ELF-1 (cell line): ENCODE measurements at regions not wholly inside any gene's neighbourhood (a gene's known extent, or its start where the extent isn't known, plus 50 kb on each side); places are given as distances from the start of the nearest gene placed in this dataset.
"Not testable (repeated sequence)": the region's sequence is repeated elsewhere in the genome, so short reads cannot be mapped to it uniquely, and the experiment has no call there.

Experiments
- DNase-seq: peaks from one replicate; pipeline ENCODE4 v3.0.0-alpha.2; 2016; ENCODE audit warnings: low read depth, low spot score

DNA sequence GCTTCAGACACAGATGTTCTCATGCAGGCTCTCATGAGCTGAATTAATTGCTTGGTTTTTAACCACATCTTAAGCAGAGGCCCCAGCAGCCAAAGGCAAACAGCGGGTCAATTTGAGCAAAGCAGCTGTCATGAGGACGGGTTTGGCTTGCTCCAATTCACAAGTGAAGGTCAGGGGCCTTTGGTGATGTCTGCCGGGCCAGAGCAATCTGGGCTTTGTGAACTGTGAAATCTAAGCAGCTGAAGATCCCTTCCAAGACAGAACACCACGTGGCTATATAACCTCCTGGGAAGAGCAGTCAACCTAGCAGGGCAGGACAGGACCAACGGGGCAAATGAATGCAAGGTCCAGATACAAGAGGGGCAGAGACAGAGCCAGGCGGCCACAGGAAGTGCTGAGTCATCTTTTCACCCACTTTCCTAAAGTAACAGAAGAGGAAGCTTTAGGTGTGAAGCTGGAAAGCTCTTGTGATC, 187.3 kb upstream of the B3GAT1 start:
- no peak for DNase-seq

GRCh38 chr11:134598368-134598767, 186.3 kb upstream of the B3GAT1 start:
- no peak for DNase-seq

- DNase-seq, result no peak
These were observed 185.4 kb upstream of the B3GAT1 start for GRCh38 chr11:134597452-134597851.

DNA sequence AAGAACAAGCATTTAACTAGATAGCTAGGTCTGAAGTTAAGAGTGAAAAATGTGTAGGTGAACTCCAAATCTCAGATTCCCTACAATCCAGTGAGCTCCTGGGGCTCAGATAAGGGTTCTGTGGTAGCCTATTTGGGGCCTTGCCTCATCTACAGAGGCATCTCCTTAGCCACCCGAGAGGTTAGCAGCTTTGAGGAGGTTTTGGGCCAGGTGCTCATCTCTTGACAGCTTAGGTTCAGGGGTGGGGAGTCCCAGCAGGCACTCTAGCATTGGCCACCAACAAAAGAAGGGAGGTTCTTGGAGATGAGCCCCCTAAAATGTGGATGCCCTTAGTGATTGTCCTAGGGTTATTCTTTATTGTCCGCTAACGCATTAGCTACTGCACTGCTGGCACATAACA, 184.4 kb upstream of the B3GAT1 start:
- DNase-seq, result no peak

DNA sequence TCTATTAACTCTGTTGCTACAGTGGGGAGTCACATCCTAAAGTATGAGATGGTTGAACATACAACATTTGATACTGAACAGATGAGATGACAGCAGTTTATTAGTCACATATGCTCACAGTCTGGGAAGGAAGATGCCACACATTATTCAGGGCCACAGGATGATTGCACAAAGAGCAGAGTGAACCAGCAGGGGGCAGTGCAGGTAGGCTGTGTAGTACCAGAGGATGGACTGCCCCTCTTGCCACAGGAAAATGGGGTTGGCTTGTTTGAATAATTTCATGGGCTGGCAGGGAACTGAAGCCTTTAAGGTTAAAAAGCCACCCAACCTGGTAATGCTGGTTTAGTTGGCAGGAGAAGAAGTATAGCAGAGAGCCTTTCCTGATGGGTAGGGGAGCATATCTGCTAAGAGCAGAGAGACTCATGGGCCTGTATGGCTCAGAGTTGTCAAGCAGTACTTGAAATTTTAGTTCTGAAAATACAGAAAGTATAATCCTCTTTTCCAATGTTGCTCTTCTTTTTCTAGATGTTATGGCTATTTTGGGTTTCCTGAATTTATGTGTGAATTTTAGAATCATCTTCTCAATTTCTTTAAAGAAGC, 180.4 kb upstream of the B3GAT1 start:
- peak; percentile 56 for DNase-seq

DNA sequence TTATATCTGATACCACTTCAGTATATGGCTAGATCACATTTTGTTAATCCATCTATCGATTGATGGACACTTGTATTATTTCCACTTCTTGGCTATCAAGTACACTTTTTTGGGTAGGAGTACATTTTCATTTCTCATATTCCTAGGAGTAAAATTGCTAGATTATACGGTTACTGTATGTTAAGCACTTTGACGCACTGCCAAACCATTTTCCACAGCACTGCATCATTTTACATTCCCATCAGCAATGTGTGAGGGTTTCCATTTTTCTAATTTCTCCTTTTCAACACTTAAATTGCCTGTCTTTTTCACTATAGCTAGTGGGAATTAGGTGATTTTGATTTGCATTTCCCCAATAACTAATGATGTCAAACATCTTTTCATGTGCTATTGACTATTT, 179.3 kb upstream of the B3GAT1 start:
- no peak for DNase-seq

- no peak for DNase-seq
These were observed 177.1 kb upstream of the B3GAT1 start for GRCh38 chr11:134589129-134589528.

GRCh38 chr11:134588460-134589110, 176.5 kb upstream of the B3GAT1 start:
- not testable (repeated sequence) for DNase-seq

DNA sequence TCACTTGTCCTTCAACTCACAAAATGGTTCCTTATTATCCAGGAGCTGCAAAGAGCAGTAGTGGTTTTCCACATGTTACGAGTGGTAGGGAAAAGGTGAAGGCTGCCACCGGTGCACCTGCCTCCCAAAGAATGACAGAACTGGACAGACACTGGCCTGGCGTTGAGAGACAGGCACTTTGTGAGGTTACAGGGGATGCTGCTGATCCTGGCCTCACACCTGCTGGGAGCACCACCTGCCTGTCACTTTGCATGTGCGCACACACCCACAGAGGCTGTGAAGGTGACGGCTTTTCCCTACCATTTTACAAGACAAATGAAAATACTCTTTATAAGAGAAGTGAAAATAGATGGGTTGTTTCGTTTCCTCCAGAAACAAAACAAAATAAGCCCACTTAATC, 175.3 kb upstream of the B3GAT1 start:
- no peak for DNase-seq

DNA sequence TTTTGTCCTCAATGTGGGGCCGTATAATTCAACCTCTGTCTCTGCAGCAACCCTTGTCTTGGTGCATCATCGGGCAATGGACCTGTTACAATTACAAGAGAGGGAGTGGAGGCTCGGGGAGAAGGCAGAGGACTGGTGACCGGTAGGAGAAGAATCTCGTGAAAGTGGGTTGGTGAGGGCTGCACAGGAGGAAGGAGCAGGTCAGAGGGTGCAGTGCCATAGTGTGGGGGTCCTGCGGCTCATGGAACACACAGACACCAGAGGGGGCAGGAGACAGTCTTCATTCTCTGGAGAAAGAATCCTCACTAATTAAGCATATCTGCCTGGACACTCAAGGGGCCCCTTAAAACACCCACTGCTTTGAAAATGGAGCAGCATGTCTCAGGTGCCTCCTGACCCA, 174.7 kb upstream of the B3GAT1 start:
- DNase-seq, result no peak

DNA sequence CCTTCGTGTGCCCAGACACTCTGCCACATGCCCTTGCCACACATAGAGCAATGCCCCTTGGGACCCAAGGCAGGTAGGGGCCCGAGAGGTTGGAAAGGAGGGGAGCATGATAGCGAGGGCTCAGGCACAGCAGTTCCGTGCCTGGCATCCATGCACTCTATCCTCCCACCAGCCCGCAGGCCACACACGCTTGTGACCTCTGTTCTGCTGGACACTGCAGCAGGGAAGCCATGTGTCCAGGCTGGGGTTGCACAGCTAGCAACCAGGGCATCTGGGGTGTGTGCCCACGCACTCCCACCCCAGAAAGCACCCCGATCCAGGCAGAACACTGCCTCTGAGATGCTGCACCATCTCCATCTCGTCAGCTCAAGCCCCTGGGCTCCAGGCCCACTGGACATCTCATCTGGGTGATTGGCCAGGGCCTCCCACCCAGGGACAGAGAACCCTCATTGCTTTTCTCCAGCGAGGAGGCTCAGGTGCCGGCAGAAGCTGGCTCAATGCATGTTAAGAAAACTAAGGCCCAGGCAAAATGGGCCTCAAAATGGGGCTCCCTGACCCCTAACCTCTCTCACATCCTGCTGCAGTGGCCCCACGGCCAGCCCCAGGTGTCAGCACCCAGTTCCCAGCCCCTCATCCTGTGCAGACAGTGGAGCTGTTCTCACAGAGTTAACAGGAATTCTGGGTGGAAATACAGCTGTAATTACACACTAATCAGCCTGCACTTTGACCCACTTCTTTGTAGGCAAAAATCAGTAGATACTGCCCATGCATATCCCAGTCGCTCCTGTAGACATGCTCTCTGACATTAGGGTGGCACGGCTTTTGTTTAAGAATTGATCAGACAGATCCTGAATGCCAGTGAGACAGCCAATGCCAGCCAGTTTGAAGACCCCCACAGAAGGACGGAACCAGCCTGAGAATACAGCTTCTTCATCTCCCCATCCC, 173.9 kb upstream of the B3GAT1 start:
- no peak for DNase-seq

DNA sequence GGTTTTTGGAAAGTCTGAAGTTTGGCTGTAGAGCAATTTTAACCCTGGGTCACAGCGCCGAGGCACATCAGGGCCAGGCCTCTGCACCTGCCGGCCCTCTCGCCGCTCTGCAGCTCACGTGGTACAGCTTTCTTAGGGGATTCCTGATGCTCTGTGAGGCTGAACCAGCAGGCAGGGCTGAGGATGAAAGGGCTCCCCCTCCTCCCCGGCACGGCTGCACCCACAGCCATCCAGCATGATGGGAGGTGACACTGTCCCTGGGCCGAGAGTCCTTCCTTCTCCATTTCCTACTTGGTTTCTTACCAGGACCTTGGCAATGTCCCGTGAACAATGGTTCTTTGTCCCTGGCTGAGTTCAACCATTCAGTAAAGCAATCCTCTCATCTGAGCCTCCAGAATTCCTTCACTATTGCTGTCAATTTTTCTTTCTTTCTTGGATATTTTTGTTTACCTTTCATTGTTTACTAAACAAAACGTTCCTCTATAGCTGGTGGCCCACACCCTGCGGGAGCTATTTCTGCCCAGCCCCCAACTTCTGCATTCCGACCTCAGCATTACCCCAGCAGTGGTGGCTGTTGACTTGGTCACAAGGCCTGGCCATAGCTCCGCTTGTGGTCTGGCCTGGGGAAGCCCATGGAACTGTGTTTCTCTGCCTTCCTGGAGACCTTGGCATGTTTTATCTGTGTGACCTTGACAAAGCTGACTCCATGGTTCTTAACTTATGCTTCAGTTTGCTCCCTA, 172.8 kb upstream of the B3GAT1 start:
- peak; percentile 61 for DNase-seq

- no peak for DNase-seq
These were observed 172.0 kb upstream of the B3GAT1 start for GRCh38 chr11:134584001-134584561.

DNA sequence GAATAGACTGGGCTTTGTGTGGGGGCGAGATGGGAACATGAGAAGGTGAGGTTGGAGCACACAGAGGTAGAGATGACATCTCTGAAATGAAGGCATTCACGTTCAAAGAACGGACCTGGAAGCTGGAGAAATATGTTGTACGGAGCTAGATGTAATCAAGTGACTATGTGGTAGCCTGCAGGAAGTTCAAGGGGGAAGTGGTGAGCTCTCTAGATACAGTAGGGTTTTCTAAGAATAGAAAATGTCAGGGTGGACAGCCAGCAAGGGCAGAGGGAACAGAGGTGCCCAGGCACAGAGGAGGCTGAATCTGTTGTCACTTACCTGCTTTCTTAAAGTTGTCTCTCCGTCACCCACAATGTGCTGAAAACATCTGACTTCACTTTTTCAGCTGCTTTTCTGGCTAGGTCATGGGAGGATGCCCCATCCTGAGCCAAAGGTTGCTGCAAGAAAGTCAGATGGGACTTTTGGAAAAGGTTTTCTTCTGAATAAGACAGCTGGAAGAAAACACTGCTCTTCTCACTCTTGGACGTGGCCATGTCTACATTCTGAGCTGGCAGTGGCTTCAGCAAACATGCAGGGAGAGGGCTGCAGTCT, 171.5 kb upstream of the B3GAT1 start:
- DNase-seq, result no peak

DNA sequence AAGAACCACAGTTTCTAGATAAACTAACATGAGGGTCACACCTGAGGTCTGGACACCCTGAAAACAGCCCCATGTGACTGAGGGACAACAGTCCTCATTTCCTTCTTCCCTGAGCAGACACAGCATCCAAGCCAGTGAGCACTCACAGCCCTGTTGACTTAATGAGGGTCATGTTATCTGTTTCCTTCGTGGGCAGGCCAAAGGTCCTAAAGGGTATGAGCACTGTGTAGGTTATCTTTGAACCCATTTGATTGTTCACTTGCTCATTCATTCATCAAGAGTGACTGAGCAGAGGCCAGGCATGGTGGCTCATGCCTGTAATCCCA, 170.7 kb upstream of the B3GAT1 start:
- no peak for DNase-seq

DNA sequence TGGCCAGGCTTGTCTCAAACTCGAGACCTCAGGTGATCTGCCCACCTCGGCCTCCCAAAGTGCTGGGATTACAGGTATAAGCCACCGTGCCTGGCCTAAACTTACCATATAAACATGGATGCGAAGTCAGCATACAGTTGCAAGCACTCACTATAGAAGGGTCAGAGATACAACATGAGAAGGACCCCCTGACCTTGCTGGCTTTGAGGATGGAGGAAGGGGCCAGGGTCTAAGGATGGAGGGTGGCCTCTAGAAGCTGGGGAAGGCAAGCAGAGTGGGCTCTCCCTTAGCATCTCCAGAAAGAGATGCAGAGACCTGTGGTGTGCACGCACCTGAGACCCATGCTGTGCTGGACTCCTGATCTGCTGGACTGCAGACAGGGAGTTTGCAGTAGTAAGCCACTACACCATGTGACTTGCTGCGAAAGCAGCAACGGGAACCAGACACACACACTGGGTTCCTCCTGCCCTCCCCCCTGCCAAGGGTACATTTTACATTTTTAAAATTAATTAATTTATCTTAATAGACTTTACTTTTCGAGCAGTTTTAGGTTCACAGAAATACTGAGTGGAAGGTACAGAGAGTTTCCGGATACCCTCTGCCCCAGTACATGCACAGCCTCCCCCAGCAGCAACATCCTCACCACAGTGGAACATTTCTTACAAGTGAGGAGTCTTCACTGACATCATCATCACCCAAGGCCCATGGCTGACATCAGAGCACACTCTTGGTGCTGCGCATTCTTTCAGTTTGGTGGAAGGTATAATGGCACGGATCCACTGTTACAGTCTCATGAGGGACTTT, 170.1 kb upstream of the B3GAT1 start:
- no peak for DNase-seq

GRCh38 chr11:134581121-134581626, 169.1 kb upstream of the B3GAT1 start:
- no peak for DNase-seq

DNA sequence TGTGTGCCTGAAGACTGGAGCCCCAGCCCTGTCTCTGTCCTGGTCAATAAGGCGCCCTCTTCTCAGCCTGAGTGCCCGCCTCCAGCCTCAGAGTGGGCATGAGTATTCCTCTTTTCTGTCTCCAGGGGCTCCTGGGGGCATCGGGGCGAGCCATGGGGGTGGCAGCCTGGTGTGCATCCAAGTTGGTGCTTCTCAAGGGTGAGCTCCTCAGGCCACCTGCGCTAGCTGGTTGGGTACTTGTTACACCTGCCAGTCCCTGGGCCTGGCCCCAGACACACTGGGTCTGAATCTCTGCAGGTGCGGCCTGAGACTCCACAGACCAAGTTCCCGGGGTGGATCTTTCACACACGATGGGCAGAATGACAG, 168.6 kb upstream of the B3GAT1 start:
- DNase-seq, result no peak

DNA sequence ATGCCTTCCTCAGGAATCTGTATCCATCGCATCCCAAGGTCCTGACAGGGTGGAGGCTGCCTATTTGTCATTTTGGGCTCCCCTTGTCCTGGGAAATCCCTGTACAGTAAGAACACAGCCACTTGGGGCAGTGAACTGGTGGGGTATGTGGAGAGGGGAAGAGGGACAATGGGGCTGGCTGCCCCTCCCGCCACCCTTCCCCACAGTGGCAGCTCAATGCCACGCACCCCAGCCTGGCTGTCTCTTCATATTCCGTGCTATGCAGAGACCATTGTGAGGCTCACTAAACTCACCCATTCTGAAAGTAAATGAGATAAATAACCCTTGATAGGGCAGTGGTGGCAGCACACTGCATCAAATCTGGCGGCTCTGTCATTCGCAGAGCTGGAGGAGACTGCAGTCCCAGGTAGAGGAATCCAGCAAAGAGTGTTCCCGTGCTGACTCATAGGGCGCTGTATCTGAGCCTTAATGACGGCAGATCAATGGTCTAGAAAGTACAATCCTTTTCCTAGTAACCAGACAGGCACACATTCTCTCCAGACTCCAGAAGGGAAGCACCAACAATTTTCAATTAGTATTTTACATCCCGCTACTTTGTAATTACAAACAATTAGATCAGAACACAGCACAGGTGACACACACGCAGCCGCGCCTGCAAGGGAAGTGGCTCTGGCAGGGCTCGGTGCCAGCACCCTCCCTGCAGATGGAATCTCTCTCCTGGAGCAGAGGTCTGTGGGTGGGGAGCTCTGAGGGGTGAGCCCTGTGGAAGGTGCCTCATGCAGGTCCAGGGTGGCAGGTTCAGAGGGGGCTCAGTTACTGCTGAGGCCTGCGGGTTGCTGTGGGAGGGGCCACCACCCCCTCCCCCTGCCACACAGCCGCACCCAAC, 167.9 kb upstream of the B3GAT1 start:
- no peak for DNase-seq
